H1 (cell line): ENCODE measurements at regions not wholly inside any gene's neighbourhood (a gene's known extent, or its start where the extent isn't known, plus 50 kb on each side); places are given as distances from the start of the nearest gene placed in this dataset.
"Not testable (repeated sequence)": the region's sequence is repeated elsewhere in the genome, so short reads cannot be mapped to it uniquely, and the experiment has no call there.

ENCODE experiments used
- CTCF ChIA-PET: fragments of 300-600 bp; sonication (Branson Sonifier 250); formaldehyde crosslinking; loops from one replicate; lab custom pipeline; 2021; ENCODE audit not compliant: partially characterized antibody; lab: Charles Lee
- POLR2A ChIA-PET: fragments of 300-600 bp; sonication (Branson Sonifier 250); formaldehyde crosslinking; loops from one replicate; lab custom pipeline; 2021; ENCODE audit warnings: inconsistent platforms; ENCODE audit not compliant: partially characterized antibody; lab: Charles Lee
- DNase-seq, 2 experiments: peaks; one replicate each; pipeline versions ENCODE4 v3.0.0 to v3.0.0-alpha.2; 2010 to 2022; ENCODE audit warnings: low spot score in 2 of 2, low read depth in 1 of 2, mixed read lengths in 1 of 2
- FAIRE-seq: peaks from 2 replicates; lab custom pipeline; 2011; peaks lifted over from hg19 to GRCh38; lab: Jason Lieb, UNC
- H2AFZ ChIP-seq: 2 replicates; pipeline ENCODE4 v1.8.1; 2012; ENCODE audit warnings: low read length, inconsistent platforms
- H2AK5ac ChIP-seq: 2 replicates; pipeline ENCODE4 v1.6.1; 2013; ENCODE audit warnings: low read depth, low read length
- H2BK120ac ChIP-seq: replicated peaks from 2 replicates; pipeline ENCODE3; 2013; ENCODE audit warnings: low read depth, low read length, inconsistent platforms
- H2BK12ac ChIP-seq: 2 replicates; pipeline ENCODE4 v1.6.1; 2013; ENCODE audit warnings: low read depth, low read length
- H2BK15ac ChIP-seq: 2 replicates; pipeline ENCODE4 v1.6.1; 2013; ENCODE audit warnings: low read length
- H2BK20ac ChIP-seq: 2 replicates; pipeline ENCODE4 v1.6.1; 2013; ENCODE audit warnings: low read length
- H2BK5ac ChIP-seq: 2 replicates; pipeline ENCODE4 v1.6.1; 2013; ENCODE audit warnings: low read depth, low read length
- H3K14ac ChIP-seq: 2 replicates; pipeline ENCODE4 v1.6.1; 2013; ENCODE audit warnings: inconsistent platforms; ENCODE audit not compliant: insufficient read length
- H3K18ac ChIP-seq: 2 replicates; pipeline ENCODE4 v1.6.1; 2013; ENCODE audit warnings: low read length; ENCODE audit errors: extremely low read depth
- H3K23ac ChIP-seq: 2 replicates; pipeline ENCODE4 v1.6.1; 2013; ENCODE audit warnings: inconsistent platforms; ENCODE audit not compliant: insufficient read length
- H3K23me2 ChIP-seq: 2 replicates; pipeline ENCODE4 v1.6.1; 2013; ENCODE audit warnings: low read depth, low read length
- H3K27ac ChIP-seq: 2 replicates; pipeline ENCODE4 v1.6.1; 2011; ENCODE audit warnings: low read depth, low read length, inconsistent platforms
- H3K27me3 ChIP-seq, 4 experiments: replicated peaks in 1 of 4; 1 replicate in 1 of 4; 2 replicates in 3 of 4; pipeline versions ENCODE4 v1.6.1 to v1.8.1; 2011 to 2013; ENCODE audit warnings: low read length in 3 of 4, mild to moderate bottlenecking in 3 of 4, inconsistent platforms in 2 of 4, mixed read lengths in 2 of 4, moderate library complexity in 1 of 4; ENCODE audit not compliant: control insufficient read depth in 3 of 4, insufficient read depth in 3 of 4; ENCODE audit errors: extremely low read depth in 1 of 4
- H3K36me3 ChIP-seq, 4 experiments: 2 replicates each; pipeline versions ENCODE4 v1.6.1 to v1.8.1; 2011 to 2013; ENCODE audit warnings: mild to moderate bottlenecking in 4 of 4, low read length in 3 of 4, moderate library complexity in 2 of 4, control low read depth in 1 of 4, inconsistent platforms in 1 of 4; ENCODE audit not compliant: insufficient read depth in 4 of 4, control insufficient read depth in 2 of 4
- H3K4ac ChIP-seq: replicated peaks from 2 replicates; pipeline ENCODE3; 2013; ENCODE audit warnings: low read length, low read depth, mixed read lengths, inconsistent platforms; ENCODE audit not compliant: insufficient read length
- H3K4me1 ChIP-seq, 4 experiments: replicated peaks in 1 of 4; 1 replicate in 1 of 4; 2 replicates in 3 of 4; pipeline versions ENCODE4 v1.6.1 to v1.8.1; 2011 to 2013; ENCODE audit warnings: low read length in 3 of 4, inconsistent platforms in 2 of 4, mixed read lengths in 1 of 4; ENCODE audit not compliant: insufficient read depth in 4 of 4, control insufficient read depth in 3 of 4
- H3K4me2 ChIP-seq, 2 experiments: 2 replicates each; pipeline versions ENCODE4 v1.6.1 to v1.8.1; 2011 to 2013; ENCODE audit warnings: low read depth in 2 of 2, low read length in 2 of 2, control low read depth in 1 of 2, inconsistent platforms in 1 of 2, mild to moderate bottlenecking in 1 of 2; ENCODE audit not compliant: insufficient read depth in 1 of 2
- H3K4me3 ChIP-seq, 4 experiments: fragments of 200-600, 300-600 bp in 1 of 4; sonication (generic), shearing (Covaris generic), sonication (Bioruptor Twin) in 1 of 4; 2 replicates each; pipeline versions ENCODE4 v1.5.1 to v1.8.1; 2011 to 2016; ENCODE audit warnings: low read length in 4 of 4, low read depth in 3 of 4, control low read depth in 2 of 4, inconsistent platforms in 2 of 4, mild to moderate bottlenecking in 2 of 4, mixed read lengths in 1 of 4, moderate library complexity in 1 of 4; ENCODE audit not compliant: insufficient read depth in 2 of 4; ENCODE audit errors: extremely low read depth in 1 of 4
- H3K56ac ChIP-seq: replicated peaks from 2 replicates; pipeline ENCODE3; 2013; ENCODE audit warnings: low read depth, mild to moderate bottlenecking, mixed read lengths, low read length, inconsistent platforms; ENCODE audit not compliant: insufficient read length
- H3K79me1 ChIP-seq: 2 replicates; pipeline ENCODE4 v1.6.1; 2013; ENCODE audit warnings: low read depth, low read length, control low read depth
- H3K79me2 ChIP-seq, 2 experiments: 2 replicates each; pipeline versions ENCODE4 v1.6.1 to v1.8.1; 2012 to 2013; ENCODE audit warnings: low read length in 2 of 2, mild to moderate bottlenecking in 2 of 2, inconsistent platforms in 1 of 2; ENCODE audit not compliant: insufficient read depth in 2 of 2, control insufficient read depth in 1 of 2
- H3K9ac ChIP-seq, 4 experiments: replicated peaks in 1 of 4; 1 replicate in 1 of 4; 2 replicates in 3 of 4; pipeline versions ENCODE4 v1.6.1 to v1.8.1; 2011 to 2013; ENCODE audit warnings: low read depth in 3 of 4, low read length in 3 of 4, control low read depth in 2 of 4, mild to moderate bottlenecking in 2 of 4, moderate library complexity in 2 of 4, inconsistent platforms in 1 of 4; ENCODE audit errors: extremely low read depth in 1 of 4
- H3K9me3 ChIP-seq, 2 experiments: 2 replicates each; pipeline versions ENCODE4 v1.6.1 to v1.8.1; 2012 to 2013; ENCODE audit warnings: mild to moderate bottlenecking in 2 of 2, moderate library complexity in 2 of 2, control low read depth in 1 of 2, inconsistent platforms in 1 of 2, low read depth in 1 of 2, low read length in 1 of 2, mixed read lengths in 1 of 2; ENCODE audit not compliant: insufficient read depth in 2 of 2
- H4K20me1 ChIP-seq, 2 experiments: replicated peaks in 1 of 2; 2 replicates each; pipeline versions ENCODE3 to v1.8.1; 2011 to 2013; ENCODE audit warnings: inconsistent platforms in 2 of 2, low read length in 2 of 2, mild to moderate bottlenecking in 1 of 2; ENCODE audit not compliant: insufficient read depth in 2 of 2, control insufficient read depth in 1 of 2
- H4K5ac ChIP-seq: 2 replicates; pipeline ENCODE4 v1.6.1; 2013; ENCODE audit warnings: low read length, low read depth, mixed read lengths, inconsistent platforms; ENCODE audit not compliant: insufficient read length
- H4K8ac ChIP-seq: 2 replicates; pipeline ENCODE4 v1.8.0; 2013; ENCODE audit warnings: mild to moderate bottlenecking, moderate library complexity, low read length, inconsistent platforms; ENCODE audit not compliant: insufficient read depth; ENCODE audit errors: extremely low read depth
- H4K91ac ChIP-seq: replicated peaks from 2 replicates; pipeline ENCODE3; 2013; ENCODE audit warnings: low read length, mixed read lengths, inconsistent platforms; ENCODE audit not compliant: insufficient read length
- WGBS, 2 experiments: shearing (Covaris generic) in 1 of 2; methylation state at CpG; one replicate each; pipeline versions ENCODE4 v1.1.6 to v1.1.7; 2013 to 2015; ENCODE audit warnings: low lambda C conversion rate in 2 of 2, mixed read lengths in 2 of 2, inconsistent platforms in 1 of 2, low coverage in 1 of 2, missing lambda C conversion rate in 1 of 2; ENCODE audit not compliant: insufficient replicate concordance in 2 of 2, insufficient coverage in 1 of 2, insufficient read length in 1 of 2; ENCODE audit errors: extremely low coverage in 1 of 2, missing lambda C conversion rate in 1 of 2; 5-methylcytosine and 5-hydroxymethylcytosine counted together

DNA sequence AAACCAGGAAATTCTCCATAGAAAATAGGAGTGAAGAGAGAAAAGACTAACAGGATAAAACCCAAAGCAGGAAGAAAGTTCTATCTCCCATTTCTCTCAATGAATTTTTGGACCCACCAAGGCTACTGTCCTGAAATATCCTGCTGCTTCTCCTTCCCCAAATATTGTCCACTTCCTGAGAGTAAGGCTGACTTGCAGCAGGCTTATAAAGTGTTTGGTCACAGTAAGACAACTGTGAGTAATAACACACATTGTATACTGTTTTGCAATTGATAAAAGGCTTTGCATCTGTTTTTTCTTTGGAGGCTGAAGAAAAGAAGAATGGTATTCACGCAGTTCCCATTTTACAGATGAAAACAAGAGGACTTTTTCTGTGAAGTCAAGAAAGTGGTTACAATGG, 52.8 kb downstream of the FOXD4L6 start:
- WGBS, 2 experiments, result 67% methylated on average over 1 of the region's 1 CpG; no CpG with 5 or more reads in 1 of the 2 experiments
- POLR2A ChIA-PET, H4K20me1 ChIP-seq, H4K5ac ChIP-seq, H3K14ac ChIP-seq, H3K36me3 ChIP-seq, H2BK5ac ChIP-seq, H3K56ac ChIP-seq, H3K4ac ChIP-seq, H3K23ac ChIP-seq, H3K23me2 ChIP-seq, H2BK120ac ChIP-seq, H2BK15ac ChIP-seq, H3K4me2 ChIP-seq, H2AK5ac ChIP-seq, H3K4me1 ChIP-seq, H4K8ac ChIP-seq, H4K91ac ChIP-seq, H2BK12ac ChIP-seq, H3K9ac ChIP-seq, H3K79me2 ChIP-seq, H2AFZ ChIP-seq, H3K18ac ChIP-seq, H3K4me3 ChIP-seq, FAIRE-seq, CTCF ChIA-PET, DNase-seq, H2BK20ac ChIP-seq, H3K79me1 ChIP-seq, H3K27ac ChIP-seq, H3K9me3 ChIP-seq: not testable (repeated sequence)
- peaks cover 21 to 48% (median 28%) of the 10 kb centered on the region in 4 experiments; a peak in 6 of 7 replicates for H3K27me3 ChIP-seq
